T-helper 1 cell (primary cell): ENCODE measurements at regions not wholly inside any gene's neighbourhood (a gene's known extent, or its start where the extent isn't known, plus 50 kb on each side); places are given as distances from the start of the nearest gene placed in this dataset.
"Not testable (repeated sequence)": the region's sequence is repeated elsewhere in the genome, so short reads cannot be mapped to it uniquely, and the experiment has no call there.

ENCODE experiments used
- DNase-seq, 5 donors: peaks; one replicate each; pipeline ENCODE4 v3.0.0-alpha.2; 2012 to 2020

GRCh38 chr12:5268424-5269210, 163.3 kb upstream of the NTF3 start:
- no peak for DNase-seq

- DNase-seq, result no peak
Observed at GRCh38 chr12:5269846-5270245, 162.1 kb upstream of the NTF3 start.

GRCh38 chr12:5272018-5272785, 159.7 kb upstream of the NTF3 start:
- DNase-seq, result no peak

GRCh38 chr12:5273709-5274108, 158.2 kb upstream of the NTF3 start:
- DNase-seq, result no peak

DNA sequence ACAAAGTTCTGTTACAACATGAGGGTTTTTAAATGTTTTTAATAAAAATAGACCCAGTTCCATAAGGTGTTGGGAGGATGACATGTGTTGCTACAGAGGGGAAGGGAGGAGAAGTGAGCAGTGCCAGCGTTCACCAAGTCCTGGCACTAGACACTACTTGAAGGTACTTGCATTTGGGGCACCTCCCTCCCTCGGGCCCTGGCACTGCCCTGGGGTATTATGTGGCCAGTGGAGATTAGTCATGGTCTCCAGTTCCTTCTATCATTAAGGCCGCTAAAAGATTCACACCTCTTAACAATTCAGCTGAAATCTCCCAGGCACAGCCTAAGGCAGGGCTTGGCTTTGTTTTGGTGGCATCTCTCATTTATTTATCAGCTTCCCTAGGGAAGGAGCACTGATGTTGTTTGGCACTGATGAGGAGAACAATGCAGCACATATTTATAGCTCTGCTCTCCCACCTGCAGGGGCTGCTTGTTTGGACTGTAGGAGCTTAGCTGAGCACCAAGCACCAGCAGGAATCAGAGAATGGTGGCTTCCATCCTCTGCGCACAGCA, 155.5 kb upstream of the NTF3 start:
- DNase-seq, result no peak

GRCh38 chr12:5280086-5280485, 151.8 kb upstream of the NTF3 start:
- no peak for DNase-seq

DNA sequence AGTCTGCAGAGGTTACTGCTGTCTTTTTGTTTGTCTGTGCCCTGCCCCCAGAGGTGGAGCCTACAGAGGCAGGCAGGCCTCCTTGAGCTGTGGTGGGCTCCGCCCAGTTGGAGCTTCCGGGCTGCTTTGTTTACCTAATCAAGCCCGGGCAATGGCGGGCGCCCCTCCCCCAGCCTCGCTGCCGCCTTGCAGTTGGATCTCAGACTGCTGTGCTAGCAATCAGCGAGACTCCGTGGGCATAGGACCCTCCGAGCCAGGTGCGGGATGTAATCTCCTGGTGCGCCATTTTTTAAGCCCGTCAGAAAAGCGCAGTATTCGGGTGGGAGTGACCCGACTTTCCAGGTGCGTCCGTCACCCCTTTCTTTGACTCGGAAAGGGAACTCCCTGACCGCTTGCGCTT, 141.5 kb upstream of the NTF3 start:
- not testable (repeated sequence) for DNase-seq

DNA sequence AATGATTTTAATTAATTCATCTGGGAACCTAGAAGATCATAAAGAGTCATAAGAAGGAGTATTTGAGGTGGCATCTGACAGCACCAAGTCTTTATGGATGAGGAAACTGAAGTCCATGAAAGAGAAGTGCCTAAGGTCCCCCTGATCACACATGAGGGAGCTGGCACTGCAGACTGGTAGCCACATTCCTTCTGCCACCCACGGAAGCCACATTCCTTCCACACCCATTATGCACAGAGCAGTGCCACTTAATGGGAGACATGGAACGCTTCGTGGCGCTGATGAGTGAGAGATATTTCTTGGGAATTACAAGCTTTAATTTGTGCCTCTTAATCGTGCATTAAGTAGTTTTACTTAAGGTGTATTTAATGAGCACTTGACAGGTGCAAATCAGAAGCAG, 139.3 kb upstream of the NTF3 start:
- no peak for DNase-seq

DNA sequence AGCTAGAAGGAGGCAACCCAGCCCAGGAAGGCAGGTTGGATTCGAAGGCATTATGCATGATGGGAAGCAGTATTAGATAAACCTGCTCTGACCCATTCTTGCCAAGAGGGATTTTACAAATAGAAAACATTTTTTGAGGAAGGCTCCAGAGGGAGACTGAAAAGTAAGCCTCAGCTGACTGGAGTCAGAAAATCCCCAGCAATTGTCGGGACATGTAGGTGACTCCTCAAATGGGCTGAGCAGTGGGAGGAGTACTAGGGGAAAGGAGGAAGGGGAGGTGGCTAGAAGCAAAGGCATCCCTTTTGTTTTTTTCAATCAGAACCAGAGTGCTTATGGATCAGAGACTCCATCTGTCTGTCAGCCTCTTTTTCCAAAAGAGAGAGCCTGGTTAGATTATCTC, 138.1 kb upstream of the NTF3 start:
- DNase-seq, result no peak

- DNase-seq, result no peak
Observed at GRCh38 chr12:5294274-5295070, 137.4 kb upstream of the NTF3 start.

GRCh38 chr12:5295151-5295550, 136.8 kb upstream of the NTF3 start:
- no peak for DNase-seq

- no peak for DNase-seq
Observed at GRCh38 chr12:5295996-5296395, 135.9 kb upstream of the NTF3 start.

- DNase-seq, result no peak
Observed at GRCh38 chr12:5301539-5301938, 130.4 kb upstream of the NTF3 start.

GRCh38 chr12:5305425-5305824, 126.5 kb upstream of the NTF3 start:
- no peak for DNase-seq

GRCh38 chr12:5305886-5306545, 125.9 kb upstream of the NTF3 start:
- no peak for DNase-seq

DNA sequence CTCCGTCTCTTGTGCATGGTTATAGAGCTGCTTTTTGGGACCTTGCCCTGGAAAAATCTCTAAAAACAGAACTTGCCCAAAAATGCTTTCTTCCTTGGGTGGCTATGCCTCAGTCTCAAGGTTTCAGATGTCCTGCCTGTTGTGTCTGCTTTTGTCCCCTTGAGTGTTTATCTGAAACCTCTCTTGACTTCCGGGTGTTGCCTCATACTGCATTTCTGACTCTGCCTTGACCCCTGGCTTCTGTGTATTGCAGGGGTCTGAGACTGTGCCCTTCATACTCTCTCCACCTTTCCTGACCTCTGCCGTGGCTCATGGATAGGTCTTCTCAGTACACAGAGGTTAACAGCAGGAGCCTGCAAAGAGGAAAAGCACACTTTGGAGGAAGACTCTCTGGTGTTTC, 124.8 kb upstream of the NTF3 start:
- DNase-seq, result no peak

DNA sequence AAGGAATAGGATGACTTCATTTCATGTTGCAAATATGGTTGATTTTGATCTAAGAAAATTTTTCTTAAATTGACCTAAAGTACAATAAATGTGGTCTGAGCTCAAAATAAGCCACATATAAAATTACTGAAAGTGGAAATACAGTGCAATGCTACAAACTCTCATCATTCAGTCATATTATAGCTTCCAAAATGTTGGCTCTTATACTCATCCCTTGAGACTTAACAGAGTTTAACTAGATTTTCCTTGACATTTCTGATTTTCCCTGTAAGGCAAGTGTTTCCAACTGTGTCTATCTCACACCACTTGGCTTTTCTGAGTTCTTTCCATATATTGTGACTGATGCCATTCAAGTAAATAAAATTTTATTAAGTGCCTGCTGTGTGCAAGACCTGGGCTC, 123.7 kb upstream of the NTF3 start:
- DNase-seq, result no peak

DNA sequence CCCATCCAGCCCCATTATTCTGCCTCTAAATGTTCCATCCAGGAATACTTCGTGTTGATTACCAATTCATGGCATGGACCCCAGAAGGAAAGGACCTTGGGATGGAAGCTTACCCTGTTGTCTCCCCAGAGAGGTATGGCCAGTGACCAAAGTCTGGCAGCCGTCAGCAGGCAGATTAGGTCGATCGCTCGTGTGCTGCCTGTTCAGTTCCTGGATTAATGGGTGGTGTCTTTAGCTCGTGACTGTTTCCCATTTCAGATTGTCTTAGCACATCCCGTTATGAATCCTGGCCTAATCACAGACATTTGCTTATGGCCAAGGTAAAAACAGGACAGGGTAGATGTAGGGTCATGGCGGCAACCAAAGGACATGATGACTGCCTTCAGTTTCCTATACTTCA, 122.9 kb upstream of the NTF3 start:
- DNase-seq, result no peak

DNA sequence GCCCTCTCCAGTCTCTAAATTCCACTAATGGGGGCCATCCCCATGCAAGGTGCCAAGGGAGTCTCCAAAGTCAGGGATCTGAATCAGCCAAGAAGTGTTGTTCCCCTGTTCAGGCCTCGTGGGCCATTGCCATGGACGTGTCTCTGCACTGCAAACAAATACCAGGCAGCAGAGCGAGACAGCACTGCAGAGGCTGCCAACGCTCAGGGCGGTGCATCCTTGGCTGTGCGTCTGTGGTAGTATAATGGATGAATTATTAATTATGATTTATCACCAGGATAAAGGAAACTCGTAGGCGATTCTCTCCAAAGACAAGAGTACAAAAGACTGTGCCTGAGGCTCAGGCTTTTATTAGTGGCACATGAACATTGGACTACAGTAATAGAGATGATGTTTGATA, 122.3 kb upstream of the NTF3 start:
- no peak for DNase-seq

- no peak for DNase-seq
Observed at GRCh38 chr12:5310151-5310550, 121.8 kb upstream of the NTF3 start.

GRCh38 chr12:5317556-5317955, 114.4 kb upstream of the NTF3 start:
- no peak for DNase-seq

DNA sequence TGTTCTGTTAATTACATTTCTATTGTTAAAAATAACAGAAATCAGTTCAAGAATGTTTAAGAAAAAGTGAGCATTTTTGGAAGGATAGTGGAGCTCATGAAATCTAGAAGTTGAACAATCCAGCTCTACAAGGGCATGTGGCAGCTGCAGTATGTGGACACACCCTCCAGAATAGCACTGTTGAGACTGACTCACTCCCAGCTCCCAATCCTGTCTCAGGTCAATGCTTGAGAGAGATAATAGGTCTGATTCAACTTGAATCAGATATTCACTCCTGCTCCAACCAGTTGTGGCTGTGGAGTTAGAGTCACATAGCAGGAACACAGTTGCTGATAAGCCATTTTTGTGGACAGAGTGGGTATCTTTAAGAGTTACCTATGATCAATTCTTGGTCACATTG, 113.0 kb upstream of the NTF3 start:
- no peak for DNase-seq
